ENCODE measurements at regions not wholly inside any gene's neighbourhood (a gene's known extent, or its start where the extent isn't known, plus 50 kb on each side); places are given as distances from the start of the nearest gene placed in this dataset.

DNA sequence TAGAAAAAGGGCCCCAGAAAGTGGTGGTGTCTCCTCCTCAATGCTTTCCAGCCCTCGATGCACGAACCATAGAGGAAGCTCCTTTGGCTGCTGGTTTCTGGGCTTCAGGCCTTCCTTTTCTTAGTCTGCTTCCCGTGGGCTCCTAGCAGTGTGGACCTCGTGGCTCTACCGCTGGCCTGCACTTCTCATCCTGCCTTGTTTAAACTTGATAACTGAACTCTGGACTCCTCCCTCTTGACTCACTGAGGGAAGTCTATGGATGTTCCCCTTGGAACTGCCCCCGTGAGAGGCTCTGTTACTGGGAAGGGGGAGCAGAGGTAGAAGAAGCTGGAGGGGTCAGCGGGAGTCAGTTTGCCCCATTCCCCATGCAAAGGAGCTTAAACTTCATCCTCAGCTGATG lies 75.3 kb upstream of the WDR26 start:
- Histone ChIP-seq H3K27me3 (ENCODE audit: insufficient read depth, low read length, poor library complexity, severe bottlenecking) (no peaks in the 10 kb centered on the region), H4K20me1 (ENCODE audit: insufficient read depth, low read length, poor library complexity, severe bottlenecking) (no peaks in the 10 kb centered on the region), H3F3A (ENCODE audit: low read depth) (no peaks in the 10 kb centered on the region), H3K79me2 (ENCODE audit: insufficient read depth, low read length) (no peaks in the 10 kb centered on the region), H3K9me3 (ENCODE audit: insufficient read depth, low read depth, low read length) (no peaks in the 10 kb centered on the region), H3K9me2 (replicated peaks; ENCODE audit: low read depth, low read length) (no peaks in the 10 kb centered on the region), H3K4me3 (ENCODE audit: low read length, poor library complexity, severe bottlenecking) (no peak overlapping the region), H3K4me2 (ENCODE audit: low read depth, low read length, poor library complexity, severe bottlenecking) (no peak overlapping the region), H2AFZ (ENCODE audit: low read length) (peak overlapping the region; percentile 21; the same call in 1 of the 2 replicates), H3K9ac (ENCODE audit: low read depth, low read length, poor library complexity, severe bottlenecking) (no peak overlapping the region), H3K36me3 (ENCODE audit: insufficient read depth, low read length) (no peaks in the 10 kb centered on the region), H3K4me1 (ENCODE audit: insufficient read depth, low read length, poor library complexity, severe bottlenecking) (peaks cover 20% of the 10 kb centered on the region)
- TF ChIP-seq, protein P1, sequence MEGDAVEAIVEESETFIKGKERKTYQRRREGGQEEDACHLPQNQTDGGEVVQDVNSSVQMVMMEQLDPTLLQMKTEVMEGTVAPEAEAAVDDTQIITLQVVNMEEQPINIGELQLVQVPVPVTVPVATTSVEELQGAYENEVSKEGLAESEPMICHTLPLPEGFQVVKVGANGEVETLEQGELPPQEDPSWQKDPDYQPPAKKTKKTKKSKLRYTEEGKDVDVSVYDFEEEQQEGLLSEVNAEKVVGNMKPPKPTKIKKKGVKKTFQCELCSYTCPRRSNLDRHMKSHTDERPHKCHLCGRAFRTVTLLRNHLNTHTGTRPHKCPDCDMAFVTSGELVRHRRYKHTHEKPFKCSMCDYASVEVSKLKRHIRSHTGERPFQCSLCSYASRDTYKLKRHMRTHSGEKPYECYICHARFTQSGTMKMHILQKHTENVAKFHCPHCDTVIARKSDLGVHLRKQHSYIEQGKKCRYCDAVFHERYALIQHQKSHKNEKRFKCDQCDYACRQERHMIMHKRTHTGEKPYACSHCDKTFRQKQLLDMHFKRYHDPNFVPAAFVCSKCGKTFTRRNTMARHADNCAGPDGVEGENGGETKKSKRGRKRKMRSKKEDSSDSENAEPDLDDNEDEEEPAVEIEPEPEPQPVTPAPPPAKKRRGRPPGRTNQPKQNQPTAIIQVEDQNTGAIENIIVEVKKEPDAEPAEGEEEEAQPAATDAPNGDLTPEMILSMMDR (conservative IDR thresholded peaks at IDR 0.05; ENCODE audit: low read length), result no peak
- TF ChIP-seq EZH2phosphoT487 (IDR thresholded peaks at IDR 0.05; ENCODE audit: borderline replicate concordance), result no peak

DNA sequence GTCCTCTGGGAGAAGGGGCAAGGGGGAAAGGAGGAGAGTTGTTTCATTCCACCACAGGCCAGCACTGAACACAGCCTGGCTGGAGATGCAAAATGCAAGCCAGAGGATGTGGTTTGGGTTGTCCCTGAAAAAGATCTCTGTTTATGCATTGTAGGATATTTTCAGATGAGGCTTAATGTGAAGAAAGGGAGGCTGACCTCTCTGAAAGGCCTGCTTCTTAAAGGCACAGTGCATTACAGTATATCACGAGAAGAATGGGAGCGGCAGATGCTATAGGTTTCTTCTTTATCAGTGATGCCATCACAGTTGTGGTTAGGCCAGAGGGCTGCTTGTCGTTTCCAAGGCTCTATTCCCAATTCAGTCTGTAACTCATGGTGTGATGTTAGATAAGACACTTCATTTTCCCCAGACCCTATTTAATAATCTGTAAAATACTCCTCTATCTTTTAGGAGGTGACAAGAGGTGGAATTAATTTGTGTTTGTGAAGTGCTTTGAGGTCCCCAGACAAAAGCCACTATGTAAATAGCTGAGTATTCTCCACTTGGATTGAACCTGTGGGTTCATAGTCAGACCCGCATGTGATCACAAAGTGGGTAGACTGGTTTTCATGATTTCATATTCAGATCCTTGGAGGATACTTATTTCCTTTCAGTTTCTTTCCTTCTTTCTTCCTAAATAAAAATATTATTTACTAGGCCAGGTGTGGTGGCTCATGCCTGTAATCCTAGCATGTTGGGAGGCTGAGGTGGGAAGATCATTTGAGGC lies 76.5 kb upstream of the WDR26 start:
- no peak for TF ChIP-seq EZH2phosphoT487 (IDR thresholded peaks at IDR 0.05; ENCODE audit: borderline replicate concordance)
- TF ChIP-seq, protein P1 (conservative IDR thresholded peaks at IDR 0.05; ENCODE audit: low read length), result no peak
- Histone ChIP-seq H3K4me1 (ENCODE audit: insufficient read depth, low read length, poor library complexity, severe bottlenecking) (peaks cover 20% of the 10 kb centered on the region), H3K79me2 (ENCODE audit: insufficient read depth, low read length) (no peaks in the 10 kb centered on the region)

DNA sequence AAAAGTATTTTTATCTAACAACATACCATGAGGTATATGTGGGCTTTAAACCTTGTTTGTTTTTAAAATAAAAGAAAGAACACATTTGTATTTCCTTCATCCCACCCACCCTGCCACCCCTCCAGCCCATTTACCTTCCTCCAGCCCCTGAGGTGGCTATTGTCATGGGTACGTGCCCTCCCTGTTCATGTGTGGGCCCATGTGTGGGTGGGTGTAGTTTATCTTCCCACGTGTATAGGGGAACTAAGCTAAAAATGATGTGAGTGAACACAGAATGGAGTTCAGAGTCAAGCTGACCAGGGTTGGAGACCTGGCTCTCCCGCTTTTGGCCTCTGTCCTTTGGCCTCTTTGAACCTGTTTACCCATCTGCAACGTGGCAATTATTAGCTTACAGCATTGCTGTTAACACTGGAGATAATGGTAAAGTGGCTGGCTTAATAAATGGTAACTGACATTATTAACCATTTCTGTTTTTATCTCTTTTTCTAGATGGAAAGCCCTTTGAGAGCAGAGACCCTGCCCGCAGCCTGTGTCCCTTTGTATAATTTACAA lies 78.1 kb upstream of the WDR26 start:
- Histone ChIP-seq H4K20me1 (ENCODE audit: insufficient read depth, low read length, poor library complexity, severe bottlenecking) (no peaks in the 10 kb centered on the region), H3K9me2 (replicated peaks; ENCODE audit: low read depth, low read length) (no peaks in the 10 kb centered on the region), H3K36me3 (ENCODE audit: insufficient read depth, low read length) (no peaks in the 10 kb centered on the region), H3F3A (ENCODE audit: low read depth) (no peaks in the 10 kb centered on the region), H3K9ac (ENCODE audit: low read depth, low read length, poor library complexity, severe bottlenecking) (no peak overlapping the region), H3K27me3 (ENCODE audit: insufficient read depth, low read length, poor library complexity, severe bottlenecking) (no peaks in the 10 kb centered on the region), H3K79me2 (ENCODE audit: insufficient read depth, low read length) (no peaks in the 10 kb centered on the region), H2AFZ (ENCODE audit: low read length) (no peak overlapping the region), H3K4me2 (ENCODE audit: low read depth, low read length, poor library complexity, severe bottlenecking) (no peak overlapping the region), H3K9me3 (ENCODE audit: insufficient read depth, low read depth, low read length) (no peaks in the 10 kb centered on the region), H3K4me3 (ENCODE audit: low read length, poor library complexity, severe bottlenecking) (no peak overlapping the region), H3K4me1 (ENCODE audit: insufficient read depth, low read length, poor library complexity, severe bottlenecking) (peaks cover 20% of the 10 kb centered on the region)
- no peak for TF ChIP-seq EZH2phosphoT487 (IDR thresholded peaks at IDR 0.05; ENCODE audit: borderline replicate concordance)
- TF ChIP-seq, protein P1 (conservative IDR thresholded peaks at IDR 0.05; ENCODE audit: low read length), result no peak

More for the DNA sequence above, 76.5 kb upstream of the WDR26 start:
- Histone ChIP-seq H3K9ac (ENCODE audit: low read depth, low read length, poor library complexity, severe bottlenecking) (peak overlapping the region; percentile 44), H3K9me2 (replicated peaks; ENCODE audit: low read depth, low read length) (no peaks in the 10 kb centered on the region), H4K20me1 (ENCODE audit: insufficient read depth, low read length, poor library complexity, severe bottlenecking) (no peaks in the 10 kb centered on the region), H3K9me3 (ENCODE audit: insufficient read depth, low read depth, low read length) (no peaks in the 10 kb centered on the region), H3K27me3 (ENCODE audit: insufficient read depth, low read length, poor library complexity, severe bottlenecking) (no peaks in the 10 kb centered on the region), H3F3A (ENCODE audit: low read depth) (no peaks in the 10 kb centered on the region), H2AFZ (ENCODE audit: low read length) (peak overlapping the region; percentile 76), H3K4me3 (ENCODE audit: low read length, poor library complexity, severe bottlenecking) (no peak overlapping the region), H3K36me3 (ENCODE audit: insufficient read depth, low read length) (no peaks in the 10 kb centered on the region), H3K4me2 (ENCODE audit: low read depth, low read length, poor library complexity, severe bottlenecking) (peak overlapping the region; percentile 49)
